Tibial nerve (tissue), 4 donors: ENCODE measurements at regions not wholly inside any gene's neighbourhood (a gene's known extent, or its start where the extent isn't known, plus 50 kb on each side); places are given as distances from the start of the nearest gene placed in this dataset.
A peak's percentile ranks its signal among the peaks of the same experiment; 100 is the strongest.

Experiments
- DNase-seq, 2 donors: peaks; one replicate each; pipeline ENCODE4 v3.0.0-alpha.2; 2019; ENCODE audit warnings: low spot score in 2 of 2
- H3K27ac ChIP-seq, 4 donors: fragments of 200-600 bp; sonication (generic) in 3 of 4; one replicate each; pipeline ENCODE4 v1.5.1; 2017 to 2019; ENCODE audit warnings: mild to moderate bottlenecking in 1 of 4
- H3K27me3 ChIP-seq, 2 donors: fragments of 200-600 bp; sonication (generic) in 1 of 2; one replicate each; pipeline versions ENCODE4 v1.5.1 to v1.6.0; 2017 to 2019
- H3K36me3 ChIP-seq, 3 donors: fragments of 200-600 bp; sonication (generic); one replicate each; pipeline ENCODE4 v1.5.1; 2018 to 2019
- H3K4me1 ChIP-seq, 4 donors: fragments of 200-600 bp; sonication (generic) in 3 of 4; one replicate each; pipeline ENCODE4 v1.5.1; 2017 to 2019
- H3K4me3 ChIP-seq, 4 donors: fragments of 200-600 bp; sonication (generic) in 3 of 4; one replicate each; pipeline ENCODE4 v1.5.1; 2017 to 2019; ENCODE audit warnings: mild to moderate bottlenecking in 1 of 4, moderate library complexity in 1 of 4
- H3K9me3 ChIP-seq, 4 donors: fragments of 200-600 bp; sonication (generic) in 3 of 4; one replicate each; pipeline ENCODE4 v1.5.1; 2017 to 2019
- CTCF ChIP-seq, 5 experiments: fragments of 200-600 bp in 3 of 5; fragments of 450-650 bp in 2 of 5; sonication (generic) in 3 of 5; IDR thresholded peaks; one replicate each; pipeline ENCODE4 v1.5.1; 2016 to 2019; ENCODE audit warnings: antibody characterized with exemption in 5 of 5, mild to moderate bottlenecking in 3 of 5, moderate library complexity in 2 of 5
- EP300 ChIP-seq, 2 donors: sonication (generic); formaldehyde crosslinking; IDR thresholded peaks; one replicate each; pipeline ENCODE4 v1.6.1; 2017; ENCODE audit warnings: antibody characterized with exemption in 2 of 2, mild to moderate bottlenecking in 1 of 2
- POLR2A ChIP-seq, 2 donors: fragments of 450-650 bp; IDR thresholded peaks; one replicate each; pipeline ENCODE4 v1.6.1; 2017; ENCODE audit warnings: antibody characterized with exemption in 2 of 2, mild to moderate bottlenecking in 2 of 2, moderate library complexity in 2 of 2
- WGBS, 2 donors: methylation state at CpG; one replicate each; pipeline ENCODE4 v1.1.5; 2018; 5-methylcytosine and 5-hydroxymethylcytosine counted together

DNA sequence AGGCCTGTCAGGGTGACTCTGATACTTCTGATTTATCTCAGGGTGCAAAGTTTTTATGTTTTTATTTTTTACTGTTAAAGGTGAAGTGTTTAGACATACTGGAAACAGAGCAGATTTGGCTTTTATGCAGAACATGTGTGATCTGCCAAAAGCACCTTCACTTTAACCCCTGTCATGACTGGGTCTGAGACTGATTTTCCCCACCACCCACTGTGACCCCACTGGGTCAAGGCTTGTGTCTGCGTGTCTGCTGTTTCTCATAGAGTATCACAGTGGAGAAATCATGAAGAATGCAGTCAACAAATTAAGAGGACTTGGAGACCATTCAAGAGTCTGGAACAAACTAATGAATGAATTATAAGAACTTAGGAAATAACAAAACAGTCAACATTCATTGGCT, 131.2 kb downstream of the SPTSSA start:
- WGBS, 2 donors, result 0% methylated on average over 1 of the region's 1 CpG
- no peaks in the 10 kb centered on the region for H3K9me3 ChIP-seq
- TF ChIP-seq CTCF (IDR thresholded peaks at IDR 0.05), result no peak
- no peak for TF ChIP-seq EP300 (IDR thresholded peaks at IDR 0.05)
- no peak for TF ChIP-seq POLR2A (IDR thresholded peaks at IDR 0.05)
- no peaks in the 10 kb centered on the region for H3K27me3 ChIP-seq
- peaks cover 0 to 7% (median 0%) of the 10 kb centered on the region in 4 donors for H3K4me1 ChIP-seq
- H3K36me3 ChIP-seq, result no peaks in the 10 kb centered on the region
- no peak overlapping the region for H3K4me3 ChIP-seq
- H3K27ac ChIP-seq, result no peak overlapping the region
- DNase-seq, result no peak

DNA sequence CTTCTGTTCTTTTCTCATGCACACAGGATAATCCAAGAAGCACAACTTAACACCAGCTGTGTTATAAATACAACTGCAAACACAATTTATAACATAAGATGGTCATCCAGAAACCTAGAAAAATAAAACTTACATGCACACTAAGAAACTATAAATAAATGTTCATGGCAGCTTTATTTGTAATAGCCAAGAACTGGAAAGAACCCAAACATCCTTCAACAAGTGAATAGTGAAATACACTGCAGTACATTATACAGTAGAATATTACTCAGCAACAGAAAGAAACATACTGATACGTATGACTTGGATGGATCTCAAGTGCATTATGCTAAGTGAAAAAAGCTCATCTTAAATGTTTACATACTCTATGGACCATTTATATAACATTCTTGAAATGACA, 132.7 kb downstream of the SPTSSA start:
- Histone ChIP-seq H3K36me3 (no peaks in the 10 kb centered on the region), H3K4me1 (peaks cover 0 to 8% (median 0%) of the 10 kb centered on the region in 4 donors), H3K9me3 (no peaks in the 10 kb centered on the region), H3K27me3 (no peaks in the 10 kb centered on the region), H3K27ac (no peak overlapping the region), H3K4me3 (no peak overlapping the region)
- WGBS, 2 donors, result 47 to 58% methylated on average over 1 of the region's 1 CpG
- no peak for DNase-seq
- TF ChIP-seq CTCF (IDR thresholded peaks at IDR 0.05), result no peak
- no peak for TF ChIP-seq POLR2A (IDR thresholded peaks at IDR 0.05)
- TF ChIP-seq EP300 (IDR thresholded peaks at IDR 0.05), result no peak

DNA sequence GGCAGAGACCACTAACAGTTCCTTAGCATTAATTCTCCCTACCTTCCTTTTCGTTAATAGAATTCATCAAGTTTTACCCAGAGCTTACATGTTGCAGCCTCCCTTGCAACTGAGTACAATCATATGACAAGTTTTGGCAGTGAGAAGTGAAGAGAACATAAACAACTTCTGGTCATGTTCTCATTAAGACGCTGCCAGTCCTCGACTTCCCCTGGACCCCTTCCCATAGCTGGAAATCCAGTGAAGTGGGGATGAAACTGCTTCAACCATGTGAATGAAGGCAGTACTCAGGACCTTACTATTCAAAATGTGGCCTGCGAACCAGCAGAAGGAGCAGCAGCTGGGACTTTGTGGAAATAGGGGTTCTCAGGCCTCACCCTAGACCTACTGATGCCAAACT, 133.9 kb downstream of the SPTSSA start:
- peaks cover 0 to 10% (median 0%) of the 10 kb centered on the region in 4 donors for H3K4me1 ChIP-seq
- no peaks in the 10 kb centered on the region for H3K9me3 ChIP-seq
- H3K27ac ChIP-seq, result no peak overlapping the region
- TF ChIP-seq EP300 (IDR thresholded peaks at IDR 0.05), result no peak
- TF ChIP-seq CTCF (IDR thresholded peaks at IDR 0.05), result no peak
- no peak for TF ChIP-seq POLR2A (IDR thresholded peaks at IDR 0.05)
- DNase-seq, result no peak
- no peaks in the 10 kb centered on the region for H3K36me3 ChIP-seq
- no peak overlapping the region for H3K4me3 ChIP-seq
- WGBS, 2 donors, result 66 to 73% methylated on average over 4 of the region's 4 CpGs
- no peaks in the 10 kb centered on the region for H3K27me3 ChIP-seq

DNA sequence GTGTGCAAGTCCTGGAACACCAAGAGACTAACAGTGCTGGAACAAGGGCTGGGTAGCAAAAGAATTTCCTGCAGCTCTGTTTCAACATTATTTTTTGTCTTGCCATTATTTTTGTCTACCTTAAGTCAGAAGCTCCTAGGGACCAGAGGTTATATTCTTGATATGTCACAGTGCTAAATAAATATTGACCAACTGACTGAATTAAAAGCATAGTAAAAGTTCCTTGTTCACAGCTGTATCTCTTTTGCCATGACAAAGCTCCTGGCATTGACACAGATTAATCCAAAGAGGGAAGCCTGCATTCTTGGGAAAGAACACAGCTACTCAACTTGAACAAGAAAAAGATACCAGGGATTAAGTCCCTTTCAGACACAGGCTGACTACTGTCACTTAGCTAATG, 136.5 kb downstream of the SPTSSA start:
- H3K4me1 ChIP-seq, result peaks cover 0 to 7% (median 0%) of the 10 kb centered on the region in 4 donors
- no peak for TF ChIP-seq EP300 (IDR thresholded peaks at IDR 0.05)
- no peak for TF ChIP-seq CTCF (IDR thresholded peaks at IDR 0.05)
- no peak for TF ChIP-seq POLR2A (IDR thresholded peaks at IDR 0.05)
- H3K27ac ChIP-seq, result no peak overlapping the region
- H3K4me3 ChIP-seq, result no peak overlapping the region
- DNase-seq, result no peak
- H3K36me3 ChIP-seq, result no peaks in the 10 kb centered on the region
- H3K9me3 ChIP-seq, result no peaks in the 10 kb centered on the region
- no peaks in the 10 kb centered on the region for H3K27me3 ChIP-seq

DNA sequence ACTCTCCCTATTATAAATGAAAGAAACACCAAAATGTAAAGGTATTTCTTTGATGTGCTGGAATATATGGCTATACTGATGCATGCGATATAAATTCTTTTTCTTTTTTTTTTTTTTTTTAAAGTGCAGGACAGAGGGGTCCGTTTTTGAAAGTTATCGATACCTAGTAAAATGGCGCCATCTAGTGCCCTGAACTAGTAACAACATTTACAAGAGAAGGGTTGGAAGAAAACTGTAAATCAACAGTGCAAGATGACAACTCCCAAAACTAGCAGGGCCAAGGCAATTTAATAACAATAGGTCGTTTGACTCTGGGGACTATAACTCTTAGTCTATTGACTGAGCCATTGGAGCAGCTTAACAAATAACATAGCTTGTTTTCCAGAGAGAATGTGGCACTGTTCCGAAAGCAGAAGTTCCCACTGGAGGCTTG, 137.7 kb downstream of the SPTSSA start:
- peaks cover 0 to 7% (median 0%) of the 10 kb centered on the region in 4 donors for H3K4me1 ChIP-seq
- WGBS, 2 donors, result 10 to 14% methylated on average over 6 of the region's 6 CpGs
- no peaks in the 10 kb centered on the region for H3K27me3 ChIP-seq
- TF ChIP-seq POLR2A (IDR thresholded peaks at IDR 0.05) (no peak), EP300 (IDR thresholded peaks at IDR 0.05) (no peak), CTCF (IDR thresholded peaks at IDR 0.05) (peak; percentile 26 to 64 (median 36))
- H3K27ac ChIP-seq, result no peak overlapping the region
- H3K36me3 ChIP-seq, result no peaks in the 10 kb centered on the region
- peak in 1 of 2 donors; percentile 60 for DNase-seq
- H3K4me3 ChIP-seq, result no peak overlapping the region
- no peaks in the 10 kb centered on the region for H3K9me3 ChIP-seq
